GM21619 (cell line): ENCODE measurements at regions not wholly inside any gene's neighbourhood (a gene's known extent, or its start where the extent isn't known, plus 50 kb on each side); places are given as distances from the start of the nearest gene placed in this dataset.

Experiments
- ATAC-seq: cut with Tn5 transposase; IDR thresholded peaks from one replicate; pipeline ENCODE4 v1.9.1; 2021; ENCODE audit not compliant: unreplicated experiment

GRCh38 chr16:63982741-63983140 lies 1139.1 kb downstream of the CDH11 start:
- no peak for ATAC-seq

GRCh38 chr16:63982110-63982509 lies 1139.8 kb downstream of the CDH11 start:
- ATAC-seq: no peak

- no peak for ATAC-seq
Observed at GRCh38 chr16:63981639-63982038, 1140.2 kb downstream of the CDH11 start.

GRCh38 chr16:63980763-63981162 lies 1141.1 kb downstream of the CDH11 start:
- no peak for ATAC-seq

GRCh38 chr16:63978240-63978639 lies 1143.6 kb downstream of the CDH11 start:
- no peak for ATAC-seq

- no peak for ATAC-seq
Observed at GRCh38 chr16:63976345-63976744, 1145.5 kb downstream of the CDH11 start.

- ATAC-seq: no peak
Observed at GRCh38 chr16:63975669-63976068, 1146.2 kb downstream of the CDH11 start.

- no peak for ATAC-seq
Observed at GRCh38 chr16:63967966-63968365, 1153.9 kb downstream of the CDH11 start.

GRCh38 chr16:63960321-63960720 lies 1161.5 kb downstream of the CDH11 start:
- no peak for ATAC-seq

- no peak for ATAC-seq
Observed at GRCh38 chr16:63947022-63947421, 1174.8 kb downstream of the CDH11 start.

- no peak for ATAC-seq
Observed at GRCh38 chr16:63945806-63946205, 1176.1 kb downstream of the CDH11 start.

GRCh38 chr16:63943566-63943965 lies 1178.3 kb downstream of the CDH11 start:
- no peak for ATAC-seq

- no peak for ATAC-seq
Observed at GRCh38 chr16:63938661-63939060, 1183.2 kb downstream of the CDH11 start.

GRCh38 chr16:63933841-63934240 lies 1188.0 kb downstream of the CDH11 start:
- no peak for ATAC-seq

GRCh38 chr16:63928421-63928820 lies 1193.4 kb downstream of the CDH11 start:
- ATAC-seq: no peak

- no peak for ATAC-seq
Observed at GRCh38 chr16:63925221-63925620, 1196.6 kb downstream of the CDH11 start.

- ATAC-seq: no peak
Observed at GRCh38 chr16:63922560-63922959, 1199.3 kb downstream of the CDH11 start.

- ATAC-seq: no peak
Observed at GRCh38 chr16:63921737-63922295, 1200.0 kb downstream of the CDH11 start.

GRCh38 chr16:63913290-63913689 lies 1208.6 kb downstream of the CDH11 start:
- no peak for ATAC-seq

GRCh38 chr16:63907251-63907650 lies 1214.6 kb downstream of the CDH11 start:
- no peak for ATAC-seq

- ATAC-seq: no peak
Observed at GRCh38 chr16:63904930-63905329, 1216.9 kb downstream of the CDH11 start.

GRCh38 chr16:63904182-63904581 lies 1217.7 kb downstream of the CDH11 start:
- no peak for ATAC-seq

- ATAC-seq: no peak
Observed at GRCh38 chr16:63896383-63897109, 1225.3 kb downstream of the CDH11 start.
